IPS DF 19.7 (cell line): ENCODE measurements at regions not wholly inside any gene's neighbourhood (a gene's known extent, or its start where the extent isn't known, plus 50 kb on each side); places are given as distances from the start of the nearest gene placed in this dataset.

ENCODE experiments used
- DNase-seq: peaks from one replicate; pipeline ENCODE4 v3.0.0-alpha.2; 2013; ENCODE audit warnings: low read depth, low spot score

DNA sequence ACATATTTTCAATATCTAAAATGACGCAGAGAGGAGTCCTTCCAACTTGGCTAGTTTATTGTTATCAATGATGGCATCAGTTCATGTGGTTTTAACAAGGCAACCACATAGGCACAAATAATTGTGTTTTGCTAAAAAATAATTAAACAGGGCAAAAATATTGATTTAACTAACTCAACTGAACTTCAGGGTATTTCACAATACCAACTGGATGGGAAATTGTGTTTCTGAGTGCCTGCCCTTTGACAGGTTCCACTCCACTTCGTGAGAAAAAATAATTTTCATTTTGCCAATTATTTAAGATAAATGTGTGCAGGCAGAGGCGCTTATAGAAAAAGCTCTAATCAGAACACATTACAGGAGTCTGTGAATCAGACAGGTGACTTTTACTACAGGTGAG lies 689.3 kb upstream of the CCDC54 start:
- DNase-seq: no peak

DNA sequence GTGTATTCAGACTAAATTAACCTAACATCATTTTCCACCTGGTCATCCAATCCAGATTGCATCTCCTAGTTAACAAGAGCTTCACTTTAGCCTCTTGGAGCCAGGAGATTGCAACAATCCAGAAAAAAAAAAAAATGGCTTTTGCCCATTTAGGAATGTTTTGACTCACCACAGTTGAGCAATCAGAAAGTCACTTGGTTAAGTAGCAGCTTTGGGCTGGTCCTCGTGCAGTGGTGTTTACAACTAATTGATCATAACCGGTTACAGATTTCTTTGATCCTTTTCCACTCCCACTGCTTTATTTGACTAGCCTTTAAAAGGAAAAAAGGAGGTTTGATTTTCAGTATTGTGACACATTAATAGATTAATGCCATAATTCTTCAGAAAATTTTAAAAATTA lies 688.8 kb upstream of the CCDC54 start:
- DNase-seq: no peak

DNA sequence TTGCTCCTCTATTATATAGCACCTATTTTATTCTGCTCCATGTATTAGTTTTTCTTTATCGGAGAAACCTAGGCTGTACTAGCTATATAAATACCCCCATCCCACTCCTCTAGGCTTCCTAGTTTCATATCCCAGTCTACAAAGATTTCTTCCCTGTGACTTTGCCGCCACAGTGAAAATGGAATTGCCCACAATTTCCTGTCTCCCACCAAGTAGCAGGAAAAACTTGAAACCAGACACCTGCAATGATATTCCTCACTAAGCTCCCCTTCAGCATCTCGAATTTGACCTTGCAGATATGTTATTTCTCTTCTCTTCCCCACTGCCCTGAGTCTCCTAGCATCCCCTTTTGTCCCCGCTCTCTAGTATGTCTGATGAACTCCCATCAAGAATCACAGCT lies 685.8 kb upstream of the CCDC54 start:
- no peak for DNase-seq

DNA sequence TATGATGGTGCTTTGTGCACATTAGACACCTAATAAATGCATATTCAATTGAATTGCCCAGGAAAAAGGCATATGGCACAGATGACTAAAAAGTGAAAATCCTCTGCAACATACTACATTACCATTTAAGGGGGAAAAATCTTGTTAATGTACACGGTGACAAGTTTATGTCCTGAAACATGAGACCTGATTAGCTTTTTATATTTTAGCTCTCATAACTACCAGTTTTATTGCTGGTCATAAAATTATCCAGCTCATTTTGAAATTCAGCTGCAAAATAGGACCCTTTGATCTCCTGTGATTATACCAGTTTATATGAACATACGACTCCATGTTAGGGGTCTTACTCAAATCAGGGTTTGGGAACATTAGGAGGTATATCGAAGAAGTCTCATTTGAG lies 684.6 kb upstream of the CCDC54 start:
- no peak for DNase-seq

DNA sequence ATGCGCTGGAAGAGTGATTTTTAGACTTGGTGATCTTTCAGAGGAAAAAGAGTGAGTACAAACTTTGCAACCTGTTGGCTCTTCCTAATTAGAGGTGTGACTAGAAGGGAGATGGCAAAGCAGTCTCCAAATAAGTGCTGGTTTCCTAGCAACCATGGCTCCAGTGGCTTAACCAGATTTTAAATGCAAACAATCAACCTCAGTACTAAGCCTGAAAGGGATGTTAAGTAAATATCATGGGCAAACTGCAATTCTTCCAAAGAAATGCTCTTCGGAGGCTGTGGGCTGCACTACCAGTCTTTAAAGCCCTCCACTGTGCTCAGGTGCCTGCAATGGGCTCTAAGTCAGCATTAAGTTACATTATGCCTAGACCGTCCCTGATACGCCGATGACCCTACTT lies 678.1 kb upstream of the CCDC54 start:
- DNase-seq: no peak

DNA sequence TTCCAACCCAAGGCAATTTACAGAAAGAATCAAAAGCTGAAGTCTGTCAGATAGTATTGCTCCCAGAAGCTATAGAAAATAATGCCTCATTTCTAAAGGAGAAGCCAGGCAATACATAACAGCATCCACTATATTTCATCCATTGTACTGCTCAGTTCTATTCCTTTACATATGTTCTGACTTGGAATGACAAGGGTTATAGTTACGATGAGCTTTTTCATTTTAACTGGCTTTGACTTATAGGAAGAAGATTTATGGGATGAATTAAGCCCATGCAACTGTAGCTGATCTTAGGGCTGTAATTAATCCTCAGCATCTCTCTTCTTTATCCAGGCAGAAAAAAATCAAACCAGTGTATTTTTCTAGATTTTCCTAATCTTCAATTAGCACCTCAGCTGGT lies 676.3 kb upstream of the CCDC54 start:
- no peak for DNase-seq

DNA sequence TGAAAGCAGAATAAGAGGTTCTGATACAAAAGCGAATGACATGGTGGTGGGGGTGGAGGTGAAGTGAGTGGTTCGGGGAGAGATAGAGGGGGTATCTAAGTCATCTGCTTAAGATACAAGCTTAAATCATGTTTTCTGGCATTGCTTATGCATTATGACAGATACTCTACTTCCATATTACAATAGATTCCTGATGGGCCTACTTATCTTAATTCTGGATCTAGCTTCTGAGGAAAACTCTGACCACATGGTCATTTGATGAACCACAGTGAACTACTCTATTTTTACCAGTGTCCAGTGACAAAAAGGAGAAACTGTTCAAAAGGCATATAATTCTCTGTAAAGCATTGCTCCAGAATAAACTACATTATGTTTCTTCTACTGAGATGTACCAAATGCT lies 673.7 kb upstream of the CCDC54 start:
- no peak for DNase-seq

DNA sequence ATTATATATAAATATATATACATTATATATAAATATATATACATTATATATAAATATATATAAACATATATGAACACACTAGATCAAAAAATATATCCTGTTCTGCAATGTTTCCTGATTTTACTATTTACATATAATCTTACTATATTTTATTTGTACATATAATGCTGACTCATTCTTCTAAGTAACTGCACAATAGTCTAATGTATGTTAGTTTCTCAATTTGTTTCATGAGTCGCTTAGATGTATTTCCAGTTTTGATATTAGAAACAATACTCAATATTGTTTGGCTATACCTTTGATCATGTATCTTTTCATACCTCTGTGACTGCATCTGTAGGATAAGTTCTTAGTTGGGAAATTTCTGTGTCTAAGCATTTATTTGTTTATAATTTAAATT lies 669.9 kb upstream of the CCDC54 start:
- no peak for DNase-seq

DNA sequence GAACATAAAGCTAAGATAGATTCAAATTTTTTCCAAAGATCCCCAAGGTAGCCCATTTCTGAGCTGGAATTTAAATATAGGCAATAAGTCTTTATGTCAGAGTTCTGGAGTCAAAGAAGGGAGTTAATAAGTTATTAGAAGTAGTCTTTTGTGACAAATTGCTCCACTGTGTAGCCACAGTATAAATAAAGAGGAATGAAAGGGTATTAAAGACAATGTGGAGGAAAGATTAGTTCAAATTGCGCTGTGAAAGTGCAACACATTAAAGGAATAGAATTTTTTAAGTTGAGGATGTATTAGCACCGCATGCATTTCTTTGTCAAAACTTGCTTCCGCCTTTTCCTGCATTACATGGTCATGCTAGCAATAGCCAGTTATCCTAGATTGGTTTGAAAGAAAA lies 666.6 kb upstream of the CCDC54 start:
- no peak for DNase-seq

DNA sequence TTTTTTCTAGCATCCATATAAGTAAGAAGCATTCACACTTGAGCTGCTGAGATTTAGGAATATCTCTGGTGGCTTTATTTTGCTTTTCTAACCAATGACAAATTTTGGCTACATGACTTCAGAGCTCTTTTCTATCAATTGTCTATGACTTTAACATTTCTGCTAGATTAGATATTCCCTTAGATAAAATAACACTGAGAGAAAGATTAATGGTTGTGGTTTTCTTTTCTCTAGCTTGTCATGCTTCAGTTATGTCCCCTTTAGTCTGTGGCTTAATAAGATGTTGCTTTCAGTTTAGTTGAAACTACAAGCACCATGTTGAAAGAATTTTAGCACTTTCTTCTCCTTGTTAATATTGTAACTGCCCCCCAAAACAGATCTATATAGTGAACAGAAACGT lies 665.6 kb upstream of the CCDC54 start:
- no peak for DNase-seq

DNA sequence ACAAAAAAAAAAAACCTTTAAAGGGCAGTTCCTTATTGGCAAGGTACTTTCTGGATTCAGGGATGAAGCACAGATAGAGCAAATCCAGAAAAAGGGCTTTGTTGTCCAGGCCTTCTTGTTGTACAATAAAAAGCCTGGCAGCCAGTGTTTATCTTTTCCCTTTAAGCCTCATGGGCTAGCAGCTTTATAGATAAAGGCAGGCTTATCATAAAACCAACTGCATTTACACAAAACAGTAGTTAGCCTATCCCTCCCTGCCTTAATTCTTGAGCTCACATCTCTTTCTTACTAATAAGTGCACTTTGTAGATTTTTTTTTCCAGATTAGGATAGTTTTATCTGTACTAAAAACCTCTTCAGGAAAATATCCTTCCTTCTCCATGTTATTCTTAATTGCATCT lies 662.8 kb upstream of the CCDC54 start:
- DNase-seq: no peak

DNA sequence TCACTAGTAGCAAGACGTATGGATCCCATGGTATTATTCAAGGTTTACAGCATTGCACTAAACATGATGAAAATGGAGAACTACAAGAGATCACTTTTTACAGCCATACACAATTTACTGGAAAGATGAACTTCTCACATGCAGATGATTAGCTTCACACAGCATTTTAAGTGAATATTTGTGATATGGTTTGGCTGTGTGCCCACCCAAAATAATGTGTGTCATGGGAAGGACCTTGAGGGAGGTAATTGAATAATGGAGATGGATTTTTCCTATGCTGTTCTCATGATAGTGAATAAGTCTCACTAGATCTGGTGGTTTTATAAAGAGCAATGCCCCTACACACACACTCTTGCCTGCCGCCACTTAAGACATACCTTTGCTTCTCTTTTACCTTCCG lies 662.0 kb upstream of the CCDC54 start:
- DNase-seq: no peak

DNA sequence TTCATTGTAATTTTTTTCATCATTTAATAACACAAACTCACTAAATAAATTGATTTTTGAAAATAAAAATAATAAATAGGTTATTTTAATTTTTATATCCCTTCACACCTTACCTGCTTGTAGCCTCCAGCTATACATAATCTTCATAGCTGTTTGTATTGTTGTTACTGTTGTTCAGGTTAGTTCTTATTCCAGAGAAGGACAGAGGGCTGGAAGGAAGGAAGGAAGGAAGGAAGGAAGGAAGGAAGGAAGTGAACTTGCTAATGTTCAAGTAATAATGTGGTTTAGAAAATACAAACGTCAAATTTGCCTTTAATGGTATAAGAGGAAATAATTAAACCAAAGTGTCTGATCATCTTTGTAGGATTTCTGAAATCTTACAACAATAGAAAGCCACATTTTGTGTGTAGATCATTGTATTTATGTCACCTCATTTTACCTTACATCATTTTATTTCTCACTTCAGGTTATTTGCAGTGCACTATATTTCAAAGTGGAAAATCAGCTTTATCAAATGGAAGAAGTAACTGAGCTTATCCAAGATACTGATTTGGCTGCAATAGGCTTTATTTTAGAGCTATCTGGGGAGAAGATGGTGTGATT lies 660.0 kb upstream of the CCDC54 start:
- no peak for DNase-seq

DNA sequence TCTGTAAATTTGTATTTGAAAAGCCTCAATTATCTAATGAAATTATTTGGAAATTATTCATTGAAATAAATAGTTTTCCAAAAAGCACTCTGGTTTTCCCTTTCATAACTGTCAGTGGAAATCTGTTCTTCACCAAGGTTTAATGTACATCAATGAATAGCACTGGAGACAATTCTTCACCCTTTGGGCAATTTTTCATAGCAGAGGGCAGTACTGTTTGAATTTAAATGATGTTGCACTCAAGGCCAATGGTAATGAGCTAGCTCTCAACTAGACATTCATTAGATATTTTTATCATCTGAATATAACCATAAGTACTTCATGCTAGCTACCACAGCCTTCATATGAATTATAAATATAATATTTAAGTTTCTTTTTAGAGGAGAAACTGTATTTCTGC lies 658.2 kb upstream of the CCDC54 start:
- DNase-seq: no peak

DNA sequence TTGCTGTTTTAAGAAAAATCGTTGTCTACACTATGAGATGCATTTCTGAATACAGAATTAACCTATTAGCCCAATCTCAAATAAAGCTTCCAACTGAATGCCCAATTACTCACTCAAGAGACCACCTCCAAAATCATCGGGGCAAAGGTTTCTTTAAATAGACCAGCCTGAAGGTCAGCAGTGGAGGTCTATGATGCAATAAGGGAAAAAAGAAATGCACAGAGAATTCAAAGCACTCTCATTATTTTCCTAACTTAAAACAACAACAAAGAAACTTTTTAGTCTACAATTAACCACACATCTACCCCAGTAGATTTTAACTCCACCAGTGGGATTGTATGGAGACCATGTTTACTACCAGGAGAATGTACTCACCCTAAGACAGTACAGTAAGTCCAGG lies 657.7 kb upstream of the CCDC54 start:
- DNase-seq: no peak

DNA sequence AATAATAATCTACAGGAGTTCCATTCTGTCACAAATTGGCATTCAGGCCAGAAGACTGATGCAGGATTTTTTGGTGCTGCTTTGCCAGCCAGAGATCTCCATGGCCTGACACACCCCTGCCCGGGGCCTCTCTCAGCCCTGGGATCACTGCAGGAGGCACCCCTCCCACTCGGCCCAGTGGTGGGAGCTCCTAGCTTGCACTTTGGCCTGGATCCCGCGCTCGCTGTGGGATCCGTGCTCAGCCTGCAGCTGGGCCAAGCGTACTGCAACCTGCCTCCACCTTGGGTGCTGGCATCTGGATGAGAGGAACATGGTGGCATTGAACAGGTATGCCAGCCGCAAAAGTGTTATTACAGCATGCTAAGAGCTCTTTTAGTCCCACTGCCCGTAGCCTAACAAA lies 656.7 kb upstream of the CCDC54 start:
- DNase-seq: no peak

DNA sequence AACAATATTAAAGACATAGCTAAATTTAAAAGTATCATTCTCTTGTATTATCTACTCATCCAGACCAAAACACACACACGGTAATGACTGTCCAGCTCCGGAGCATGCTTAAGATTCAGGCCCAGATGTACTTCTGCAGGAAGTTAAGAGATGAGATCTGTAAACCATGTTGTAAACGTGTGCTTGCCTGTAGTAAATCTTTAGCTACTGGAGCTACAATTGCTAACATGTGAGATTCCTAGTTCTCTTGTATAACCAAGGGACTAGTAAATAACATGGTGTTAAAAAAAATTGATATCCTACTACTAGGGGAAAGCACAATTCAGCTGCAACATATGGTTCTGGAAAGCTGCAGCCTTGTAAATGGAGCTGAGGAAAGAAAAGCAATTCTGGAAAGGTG lies 651.7 kb upstream of the CCDC54 start:
- no peak for DNase-seq

DNA sequence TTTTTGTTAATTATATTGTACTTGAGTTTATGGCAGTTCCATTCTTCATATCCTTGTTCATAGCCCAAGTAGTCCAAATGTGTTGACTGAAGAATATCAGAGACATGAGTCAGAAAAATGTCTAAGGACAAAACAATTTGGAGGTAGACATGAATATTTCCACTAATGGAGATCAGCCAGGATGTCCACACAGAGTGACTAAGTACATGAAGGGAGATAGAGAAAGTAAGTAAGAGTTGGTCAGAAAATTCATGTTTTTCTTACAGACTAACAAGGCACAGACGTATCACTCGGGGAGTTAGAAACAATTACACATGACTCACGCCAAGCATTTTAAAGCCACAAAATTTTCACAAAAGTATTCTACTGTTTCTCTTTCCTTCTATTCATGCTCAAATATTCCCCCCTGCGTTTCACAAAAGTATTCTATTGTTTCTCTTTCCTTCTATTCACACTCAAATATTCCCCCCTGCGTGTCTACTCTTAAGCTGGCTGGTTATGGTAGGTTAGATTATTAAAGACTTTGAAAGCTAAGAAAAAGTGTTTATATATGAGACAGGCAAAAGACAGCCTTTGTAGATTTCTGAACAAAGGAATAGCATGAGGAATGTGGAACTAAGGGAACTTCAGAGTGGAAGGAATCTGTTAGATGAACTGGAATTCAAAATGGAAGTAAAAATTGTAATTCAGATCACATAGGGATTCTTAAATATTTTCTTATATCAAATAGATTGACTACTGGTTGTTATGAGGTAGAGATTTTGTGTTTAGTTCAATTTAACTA lies 648.7 kb upstream of the CCDC54 start:
- no peak for DNase-seq

DNA sequence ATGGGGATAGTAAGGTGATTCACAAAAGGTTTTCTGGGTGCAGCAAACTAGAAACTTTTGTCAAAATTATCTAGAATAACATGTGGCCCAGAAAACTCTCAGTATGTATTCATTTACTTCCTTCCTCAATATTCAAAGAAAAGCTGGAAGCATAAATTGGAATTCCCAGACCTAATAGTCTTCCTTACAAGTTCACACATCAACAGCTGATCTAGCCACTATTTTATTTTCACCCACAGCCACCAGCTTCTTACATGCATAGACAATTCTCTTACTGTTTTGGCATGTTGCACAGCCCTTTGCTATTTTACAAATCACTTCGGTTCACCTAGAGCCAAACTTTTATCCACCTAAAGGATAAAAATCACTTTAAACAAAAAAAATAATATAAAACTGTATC lies 647.8 kb upstream of the CCDC54 start:
- no peak for DNase-seq

DNA sequence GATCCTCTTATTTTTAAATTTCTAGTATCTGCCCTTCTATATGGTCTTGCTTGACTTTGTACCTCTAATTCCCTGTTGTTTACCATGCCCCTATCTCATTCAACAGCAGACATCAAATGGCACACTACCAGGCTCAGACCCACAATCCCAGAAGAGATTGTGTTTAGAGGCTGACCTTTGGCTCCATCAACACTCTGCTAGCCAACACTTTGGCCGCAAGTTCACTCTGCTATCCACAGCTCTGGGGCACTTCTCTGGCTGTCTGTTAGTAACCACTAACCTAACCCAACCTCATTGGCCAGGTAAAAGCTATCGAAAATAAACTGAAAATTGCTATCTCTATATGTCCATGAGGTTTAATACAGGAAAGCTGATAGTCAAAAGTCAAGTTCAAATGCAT lies 646.0 kb upstream of the CCDC54 start:
- DNase-seq: no peak

DNA sequence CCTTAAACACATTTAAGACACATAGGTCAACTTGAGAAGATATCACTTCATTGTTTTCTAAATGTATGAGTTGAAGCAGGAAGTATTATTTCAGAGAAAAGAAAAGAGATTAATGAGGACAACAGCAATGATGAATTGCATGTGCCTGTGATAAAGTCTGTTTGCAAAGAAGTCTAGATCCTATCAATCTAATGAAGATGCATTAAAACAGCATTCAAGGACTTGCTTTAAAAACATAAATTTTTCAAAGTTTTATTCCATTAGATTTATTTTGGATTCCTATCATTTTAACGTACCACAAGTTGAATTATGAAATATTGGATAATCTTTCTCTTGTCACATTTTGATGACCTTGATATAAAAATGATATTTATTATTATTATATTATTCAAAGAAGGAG lies 642.5 kb upstream of the CCDC54 start:
- no peak for DNase-seq

DNA sequence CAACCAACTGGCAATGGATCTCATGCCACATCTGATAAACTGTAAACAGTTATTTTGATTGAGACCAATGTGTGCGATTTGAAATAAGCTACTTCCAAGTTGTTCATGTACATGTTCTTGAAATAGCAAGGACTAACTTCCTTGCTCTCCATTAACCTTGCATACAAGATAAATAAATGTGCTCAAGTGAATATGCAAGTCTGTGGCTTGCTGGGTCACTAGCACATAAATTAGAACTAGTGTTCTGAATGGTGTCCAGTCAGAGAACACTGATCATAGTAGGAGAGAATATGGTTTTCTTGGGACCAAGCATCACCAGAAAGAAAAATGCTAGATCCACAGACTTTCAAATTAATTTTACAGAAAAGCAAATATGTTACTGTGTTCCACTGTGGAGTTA lies 640.0 kb upstream of the CCDC54 start:
- DNase-seq: no peak

DNA sequence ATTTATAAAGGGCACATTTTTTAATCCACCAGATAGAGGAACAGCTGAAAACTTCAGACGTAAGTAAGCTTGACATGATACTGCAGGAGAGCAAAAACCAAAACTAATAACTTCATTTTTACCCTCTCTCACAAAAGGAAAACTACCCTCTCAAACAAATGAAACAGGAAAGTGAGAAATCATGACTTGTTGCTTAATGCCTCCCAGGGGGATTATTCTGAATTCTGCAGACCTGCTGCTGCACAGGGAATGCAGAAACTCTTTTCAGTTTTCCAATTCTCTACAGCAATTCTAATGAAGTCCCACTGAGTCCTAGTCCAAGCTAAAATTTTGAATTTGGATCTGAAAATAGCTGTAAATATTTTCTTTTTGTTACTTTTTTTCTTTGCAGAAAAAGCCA lies 637.1 kb upstream of the CCDC54 start:
- DNase-seq: no peak
